GM18526 (cell line): ENCODE measurements at regions not wholly inside any gene's neighbourhood (a gene's known extent, or its start where the extent isn't known, plus 50 kb on each side); places are given as distances from the start of the nearest gene placed in this dataset.

ENCODE experiments used
- POLR2A ChIP-seq: IDR thresholded peaks from 3 replicates; pipeline ENCODE4 v1.6.1; 2011; ENCODE audit not compliant: insufficient read length; ENCODE audit errors: extremely low read depth

DNA sequence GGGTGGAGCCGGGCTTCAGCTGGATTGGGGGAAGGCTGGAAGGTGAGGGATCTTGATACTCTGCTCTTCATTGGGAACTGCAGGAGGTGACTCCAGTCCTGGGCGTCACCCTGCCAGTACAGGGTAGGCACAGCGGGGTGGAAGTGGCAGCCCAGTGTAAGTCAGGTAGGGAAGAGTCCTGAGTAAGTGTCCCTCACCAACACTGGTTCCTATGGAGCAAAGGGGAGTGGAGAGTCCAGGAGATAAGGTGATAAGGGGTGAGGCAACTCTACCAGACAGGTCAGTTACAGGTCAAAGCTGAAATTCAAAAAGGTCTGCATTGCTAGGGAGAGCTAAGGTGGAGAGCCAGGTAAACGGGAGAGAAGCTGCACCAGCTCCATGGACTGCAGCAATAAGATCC lies 145.6 kb upstream of the NFE2L3 start:
- TF ChIP-seq POLR2A = no peak

DNA sequence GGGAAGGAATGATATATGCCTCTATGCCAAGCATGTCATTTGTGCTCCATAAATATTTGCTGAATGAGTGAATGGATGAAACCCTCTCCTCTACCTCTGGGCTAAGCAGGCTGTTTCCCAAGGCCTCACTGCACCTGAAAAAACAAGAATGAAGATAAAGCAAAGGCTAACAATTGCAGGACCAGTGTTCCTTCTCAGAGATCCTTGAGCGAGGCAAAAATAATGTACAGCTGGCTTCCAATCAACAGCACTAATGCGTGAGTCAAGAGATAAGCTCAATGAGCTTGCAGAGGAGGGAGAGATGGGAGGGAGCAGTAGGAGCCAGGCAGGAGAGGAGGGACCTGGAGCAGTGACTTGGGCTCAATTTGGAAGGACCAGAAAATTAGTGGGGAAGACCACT lies 144.5 kb upstream of the NFE2L3 start:
- TF ChIP-seq POLR2A = no peak

DNA sequence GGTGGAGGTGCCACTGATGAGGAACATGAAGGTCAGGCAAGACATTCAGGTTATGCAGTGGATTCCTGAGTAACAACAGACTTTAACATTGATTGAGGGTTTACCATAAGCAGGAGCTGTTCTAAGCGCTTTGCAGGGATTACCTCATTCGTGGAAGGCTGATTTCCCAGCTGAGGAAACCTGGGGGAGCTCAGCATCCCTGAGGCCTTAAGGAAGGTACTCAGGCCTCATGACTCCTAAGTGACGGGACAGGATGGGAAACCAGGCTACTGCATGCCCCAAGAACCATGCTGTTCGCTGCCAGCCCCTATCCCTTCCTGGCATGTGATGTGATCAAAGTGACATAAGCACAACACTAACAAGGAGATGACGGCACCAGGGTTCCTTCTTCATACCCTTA lies 143.6 kb upstream of the NFE2L3 start:
- TF ChIP-seq POLR2A = no peak

- TF ChIP-seq POLR2A = no peak
Measured at GRCh38 chr7:26011039-26011696, 140.8 kb upstream of the NFE2L3 start.

DNA sequence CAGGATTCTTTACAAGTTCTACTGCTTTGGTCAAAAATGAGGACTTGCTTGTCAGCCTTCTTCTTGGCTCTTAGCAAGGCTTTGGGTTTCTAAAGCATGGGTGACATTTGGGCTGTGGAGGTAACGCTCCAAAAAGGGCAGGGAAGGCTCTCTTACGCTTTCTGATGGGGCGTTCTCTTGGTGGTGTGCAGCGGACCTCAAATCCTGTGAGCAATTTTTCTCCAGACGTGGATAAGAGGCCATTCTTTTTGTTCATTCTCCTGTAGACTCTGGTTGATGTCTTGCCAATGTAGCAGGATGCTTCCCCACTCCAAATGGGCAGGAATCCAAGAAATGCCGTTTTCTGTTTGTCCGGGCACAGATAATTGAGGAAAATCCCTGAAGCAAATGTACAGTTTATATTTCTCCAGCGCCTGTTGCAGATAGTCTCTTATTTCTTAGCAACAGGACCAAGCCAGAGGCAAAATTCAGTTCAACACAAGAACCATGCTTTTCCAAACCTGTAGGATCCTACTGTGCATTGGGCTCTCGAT lies 138.4 kb upstream of the NFE2L3 start:
- TF ChIP-seq POLR2A = no peak

- no peak for TF ChIP-seq POLR2A
Measured at GRCh38 chr7:26022982-26023381, 129.0 kb upstream of the NFE2L3 start.

DNA sequence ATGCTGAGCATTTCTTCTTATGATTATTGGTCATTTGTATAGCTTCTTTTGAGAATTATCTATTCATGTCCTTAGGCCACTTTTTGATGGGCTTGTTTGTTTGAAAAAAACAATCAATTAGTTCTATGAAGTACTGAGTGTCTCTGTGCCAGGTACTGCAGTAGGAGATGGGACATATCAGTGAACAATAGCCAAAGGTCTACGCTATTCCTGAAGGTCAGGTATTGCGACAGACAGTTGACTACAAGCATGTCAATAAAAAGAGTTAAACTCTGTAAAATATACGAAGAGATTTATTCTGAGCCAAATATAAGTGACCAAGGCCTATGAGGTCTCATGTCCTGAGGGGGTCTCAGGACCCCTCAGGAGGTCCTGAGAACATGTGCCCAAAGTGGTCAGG lies 122.1 kb upstream of the NFE2L3 start:
- TF ChIP-seq POLR2A = no peak

DNA sequence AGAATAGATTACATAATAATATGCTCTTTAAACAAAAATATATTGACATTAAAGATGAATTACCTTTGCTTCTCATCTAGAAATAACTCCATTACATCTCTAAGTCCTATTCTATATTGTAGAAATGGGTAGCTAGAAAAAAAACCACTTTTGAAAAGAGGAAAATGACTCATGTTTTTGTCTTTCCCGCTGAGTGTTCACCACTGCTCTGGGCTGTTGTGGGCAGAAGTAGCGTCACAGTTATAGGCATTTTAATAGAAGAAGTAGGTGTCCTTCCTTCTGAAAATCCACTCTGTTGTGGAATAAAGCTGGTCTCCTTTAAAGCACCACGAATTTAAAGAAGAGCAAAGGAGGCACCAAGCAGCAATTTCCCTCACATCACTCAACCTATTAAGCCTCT lies 117.6 kb upstream of the NFE2L3 start:
- no peak for TF ChIP-seq POLR2A

GRCh38 chr7:26035552-26035951 lies 116.4 kb upstream of the NFE2L3 start:
- no peak for TF ChIP-seq POLR2A

- TF ChIP-seq POLR2A = no peak
Measured at GRCh38 chr7:26036092-26036491, 115.9 kb upstream of the NFE2L3 start.

DNA sequence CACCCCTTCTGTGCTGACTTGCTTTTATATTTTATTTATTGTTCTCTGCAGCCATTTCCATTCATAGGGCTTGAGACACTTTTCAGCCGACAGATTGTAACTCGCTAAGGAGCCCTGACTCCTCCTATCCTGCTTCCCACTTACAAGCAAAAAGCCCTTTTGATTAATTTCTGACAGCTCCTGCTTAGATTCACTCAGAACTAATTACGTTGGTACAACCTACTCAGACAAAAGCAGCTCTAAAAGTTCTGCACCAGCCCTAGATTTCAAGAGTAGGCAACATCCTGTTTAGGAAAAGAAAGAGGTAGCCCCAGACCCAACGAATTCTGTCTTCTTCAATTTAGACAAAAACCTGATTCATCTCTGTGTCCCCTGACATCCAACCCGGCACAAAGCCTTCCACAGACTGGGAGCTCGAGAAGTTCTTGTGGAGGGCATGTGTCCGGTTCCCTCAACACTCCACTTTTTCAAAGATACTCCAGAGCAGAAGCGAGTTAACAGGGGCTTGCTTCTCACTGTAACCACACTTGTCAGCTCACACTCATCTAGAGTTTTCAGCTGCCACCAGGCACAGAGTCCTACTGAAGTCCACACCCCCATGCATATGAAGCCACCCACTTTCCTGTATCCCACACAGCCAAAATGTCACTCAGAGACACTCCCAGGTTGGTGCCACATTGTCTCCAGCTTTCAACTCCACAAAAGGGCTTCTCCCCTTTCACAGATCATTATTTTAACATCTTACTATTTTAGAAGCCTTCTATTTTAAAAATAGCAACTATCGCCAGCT lies 113.6 kb upstream of the NFE2L3 start:
- TF ChIP-seq POLR2A = no peak

DNA sequence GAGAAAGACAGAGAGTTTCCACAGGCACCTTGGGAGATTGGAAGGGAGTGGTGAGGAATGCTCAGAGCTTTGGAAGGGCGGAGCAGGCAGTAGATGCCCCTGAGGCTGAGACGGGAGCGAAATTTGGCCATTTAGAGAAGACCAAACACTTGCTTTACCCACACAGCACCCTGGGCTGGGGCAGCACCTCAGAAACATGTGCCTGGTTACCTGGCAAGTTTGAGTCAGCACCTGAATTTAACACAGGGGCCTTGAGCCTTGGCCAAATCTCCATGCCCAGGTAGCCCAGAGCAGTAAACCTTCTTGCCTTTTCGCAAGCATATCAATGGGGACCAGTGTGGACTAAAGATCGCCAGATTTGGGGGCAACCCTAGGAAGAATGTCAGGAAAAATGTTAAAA lies 111.9 kb upstream of the NFE2L3 start:
- TF ChIP-seq POLR2A = no peak

GRCh38 chr7:26042237-26042636 lies 109.8 kb upstream of the NFE2L3 start:
- no peak for TF ChIP-seq POLR2A

- TF ChIP-seq POLR2A = no peak
Measured at GRCh38 chr7:26043801-26044200, 108.2 kb upstream of the NFE2L3 start.

DNA sequence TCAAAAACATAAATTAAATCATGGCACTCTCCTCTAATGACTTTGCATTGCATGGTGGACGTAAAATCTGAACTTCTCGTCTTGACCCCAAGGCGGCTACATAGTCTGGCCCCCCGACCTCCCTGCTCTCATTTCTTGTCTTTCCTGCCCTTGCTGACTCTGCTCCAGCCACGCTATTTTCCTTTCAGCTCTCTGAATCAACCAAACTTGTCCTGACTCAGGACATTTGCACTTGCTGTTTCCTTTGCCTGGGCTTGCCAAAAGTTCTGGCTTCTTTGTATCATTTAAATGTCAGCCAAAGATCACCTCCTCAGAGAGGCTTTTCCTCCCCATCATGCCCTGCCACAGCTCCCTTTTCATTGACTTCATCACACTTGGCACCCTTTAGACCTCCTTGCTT lies 107.7 kb upstream of the NFE2L3 start:
- no peak for TF ChIP-seq POLR2A

DNA sequence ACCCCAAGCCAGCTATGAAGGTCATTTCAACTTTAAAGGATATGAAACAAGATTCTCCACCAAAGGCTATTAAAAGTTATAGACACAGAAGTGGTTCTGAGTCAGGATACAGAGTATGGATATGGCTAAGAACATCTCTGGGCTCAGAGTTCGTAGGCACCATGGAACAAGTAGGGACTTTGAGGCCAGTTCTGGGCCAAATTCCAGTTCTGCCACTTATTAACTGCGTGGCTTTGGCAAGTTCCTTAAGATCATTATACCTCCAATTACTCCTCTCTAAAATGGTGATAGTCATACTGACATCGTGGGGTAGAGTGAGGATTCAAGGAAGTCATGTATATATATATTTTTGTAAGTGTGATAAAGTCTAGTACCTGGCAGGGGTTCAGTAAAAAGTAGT lies 105.8 kb upstream of the NFE2L3 start:
- no peak for TF ChIP-seq POLR2A
